GM12873 (cell line): ENCODE measurements at regions not wholly inside any gene's neighbourhood (a gene's known extent, or its start where the extent isn't known, plus 50 kb on each side); places are given as distances from the start of the nearest gene placed in this dataset.

Source experiments
- CTCF ChIP-seq: IDR thresholded peaks from 2 replicates; pipeline ENCODE4 v1.5.1; 2012; ENCODE audit warnings: low read depth, mild to moderate bottlenecking, moderate library complexity, low read length, control low read depth; ENCODE audit not compliant: insufficient read depth; ENCODE audit errors: missing control alignments

- no peak for TF ChIP-seq CTCF
These were observed 251.2 kb upstream of the RBBP8 start for GRCh38 chr18:22681908-22682307.

- TF ChIP-seq CTCF, result no peak
These were observed 250.4 kb upstream of the RBBP8 start for GRCh38 chr18:22682720-22683119.

GRCh38 chr18:22683196-22683676 lies 249.9 kb upstream of the RBBP8 start:
- no peak for TF ChIP-seq CTCF

GRCh38 chr18:22683786-22684185 lies 249.3 kb upstream of the RBBP8 start:
- TF ChIP-seq CTCF, result no peak

GRCh38 chr18:22684268-22684667 lies 248.9 kb upstream of the RBBP8 start:
- no peak for TF ChIP-seq CTCF

GRCh38 chr18:22685788-22686187 lies 247.3 kb upstream of the RBBP8 start:
- TF ChIP-seq CTCF, result no peak

GRCh38 chr18:22687892-22688680 lies 245.0 kb upstream of the RBBP8 start:
- TF ChIP-seq CTCF, result no peak
